B cell (primary cell): ENCODE measurements at regions not wholly inside any gene's neighbourhood (a gene's known extent, or its start where the extent isn't known, plus 50 kb on each side); places are given as distances from the start of the nearest gene placed in this dataset.

ENCODE experiments used
- EZH2 ChIP-seq: IDR thresholded peaks from 2 replicates; pipeline ENCODE4 v1.6.1; 2012; ENCODE audit warnings: borderline replicate concordance, low read depth, mild to moderate bottlenecking, moderate library complexity, low read length; ENCODE audit not compliant: insufficient read depth, poor library complexity, severe bottlenecking
- TF ChIP-seq, protein P1 (sequence below): fragments of 200-600 bp; IDR thresholded peaks from one replicate; pipeline ENCODE4 v1.8.0; 2022; ENCODE audit warnings: antibody characterized with exemption, mild to moderate bottlenecking

DNA sequence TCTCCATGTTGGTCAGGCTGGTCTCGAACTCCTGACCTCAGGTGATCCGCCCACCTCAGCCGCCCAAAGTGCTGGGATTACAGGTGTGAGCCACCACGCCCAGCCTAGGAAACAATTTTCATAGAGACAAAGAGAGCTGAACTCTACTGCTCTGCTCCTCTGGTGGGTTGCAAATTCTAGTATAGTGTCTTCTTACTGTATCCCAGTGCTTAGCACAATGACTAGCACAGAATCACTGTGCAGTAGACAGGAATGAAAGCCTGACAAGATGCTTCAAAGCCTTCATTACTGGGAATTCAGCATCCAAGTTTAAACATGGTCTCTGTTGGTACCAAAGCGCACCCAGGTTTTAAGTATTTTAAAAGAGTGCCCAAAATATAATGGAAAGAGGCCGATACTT lies 96.5 kb upstream of the SALL4 start:
- TF ChIP-seq, protein P1, sequence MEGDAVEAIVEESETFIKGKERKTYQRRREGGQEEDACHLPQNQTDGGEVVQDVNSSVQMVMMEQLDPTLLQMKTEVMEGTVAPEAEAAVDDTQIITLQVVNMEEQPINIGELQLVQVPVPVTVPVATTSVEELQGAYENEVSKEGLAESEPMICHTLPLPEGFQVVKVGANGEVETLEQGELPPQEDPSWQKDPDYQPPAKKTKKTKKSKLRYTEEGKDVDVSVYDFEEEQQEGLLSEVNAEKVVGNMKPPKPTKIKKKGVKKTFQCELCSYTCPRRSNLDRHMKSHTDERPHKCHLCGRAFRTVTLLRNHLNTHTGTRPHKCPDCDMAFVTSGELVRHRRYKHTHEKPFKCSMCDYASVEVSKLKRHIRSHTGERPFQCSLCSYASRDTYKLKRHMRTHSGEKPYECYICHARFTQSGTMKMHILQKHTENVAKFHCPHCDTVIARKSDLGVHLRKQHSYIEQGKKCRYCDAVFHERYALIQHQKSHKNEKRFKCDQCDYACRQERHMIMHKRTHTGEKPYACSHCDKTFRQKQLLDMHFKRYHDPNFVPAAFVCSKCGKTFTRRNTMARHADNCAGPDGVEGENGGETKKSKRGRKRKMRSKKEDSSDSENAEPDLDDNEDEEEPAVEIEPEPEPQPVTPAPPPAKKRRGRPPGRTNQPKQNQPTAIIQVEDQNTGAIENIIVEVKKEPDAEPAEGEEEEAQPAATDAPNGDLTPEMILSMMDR: no peak
- TF ChIP-seq EZH2: no peak
